ENCODE measurements at regions not wholly inside any gene's neighbourhood (a gene's known extent, or its start where the extent isn't known, plus 50 kb on each side); places are given as distances from the start of the nearest gene placed in this dataset.
"Not testable (repeated sequence)": the region's sequence is repeated elsewhere in the genome, so short reads cannot be mapped to it uniquely, and the experiment has no call there.

- Mint-ChIP-seq H3K27me3 (ENCODE audit: unreplicated experiment) (no peaks in the 10 kb centered on the region), H3K27ac (ENCODE audit: unreplicated experiment) (no peak overlapping the region), H3K9me3 (ENCODE audit: low read depth, unreplicated experiment) (peaks cover 2% of the 10 kb centered on the region), H3K4me3 (ENCODE audit: low read depth, unreplicated experiment) (no peak overlapping the region), H3K36me3 (ENCODE audit: insufficient read depth, unreplicated experiment) (no peaks in the 10 kb centered on the region), H3K4me1 (ENCODE audit: low read depth, unreplicated experiment) (no peaks in the 10 kb centered on the region)
- DNase-seq, result no peak
- CTCF ChIA-PET, result no interaction called here
- no TSS peak for BruUV-seq (replicated peaks)
- intact Hi-C loops (cut with micrococcal nuclease; ENCODE audit: unreplicated experiment), result no loop called here
- TF ChIP-seq, protein P1, sequence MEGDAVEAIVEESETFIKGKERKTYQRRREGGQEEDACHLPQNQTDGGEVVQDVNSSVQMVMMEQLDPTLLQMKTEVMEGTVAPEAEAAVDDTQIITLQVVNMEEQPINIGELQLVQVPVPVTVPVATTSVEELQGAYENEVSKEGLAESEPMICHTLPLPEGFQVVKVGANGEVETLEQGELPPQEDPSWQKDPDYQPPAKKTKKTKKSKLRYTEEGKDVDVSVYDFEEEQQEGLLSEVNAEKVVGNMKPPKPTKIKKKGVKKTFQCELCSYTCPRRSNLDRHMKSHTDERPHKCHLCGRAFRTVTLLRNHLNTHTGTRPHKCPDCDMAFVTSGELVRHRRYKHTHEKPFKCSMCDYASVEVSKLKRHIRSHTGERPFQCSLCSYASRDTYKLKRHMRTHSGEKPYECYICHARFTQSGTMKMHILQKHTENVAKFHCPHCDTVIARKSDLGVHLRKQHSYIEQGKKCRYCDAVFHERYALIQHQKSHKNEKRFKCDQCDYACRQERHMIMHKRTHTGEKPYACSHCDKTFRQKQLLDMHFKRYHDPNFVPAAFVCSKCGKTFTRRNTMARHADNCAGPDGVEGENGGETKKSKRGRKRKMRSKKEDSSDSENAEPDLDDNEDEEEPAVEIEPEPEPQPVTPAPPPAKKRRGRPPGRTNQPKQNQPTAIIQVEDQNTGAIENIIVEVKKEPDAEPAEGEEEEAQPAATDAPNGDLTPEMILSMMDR (IDR thresholded peaks at IDR 0.05; ENCODE audit: unreplicated experiment), result no peak
Measured at GRCh38 chr2:35185861-35186412, 1169.6 kb upstream of the CRIM1 start.

- Mint-ChIP-seq H3K9me3 (ENCODE audit: low read depth, unreplicated experiment) (no peaks in the 10 kb centered on the region), H3K4me3 (ENCODE audit: low read depth, unreplicated experiment) (no peak overlapping the region), H3K4me1 (ENCODE audit: low read depth, unreplicated experiment) (no peaks in the 10 kb centered on the region), H3K27me3 (ENCODE audit: unreplicated experiment) (no peaks in the 10 kb centered on the region), H3K27ac (ENCODE audit: unreplicated experiment) (no peak overlapping the region), H3K36me3 (ENCODE audit: insufficient read depth, unreplicated experiment) (no peaks in the 10 kb centered on the region)
- BruUV-seq (replicated peaks), result no TSS peak
- intact Hi-C loops (cut with micrococcal nuclease; ENCODE audit: unreplicated experiment), result no loop called here
- no peak for DNase-seq
- CTCF ChIA-PET, result no interaction called here
- TF ChIP-seq, protein P1 (IDR thresholded peaks at IDR 0.05; ENCODE audit: unreplicated experiment), result no peak
Measured at GRCh38 chr2:35184471-35184870, 1171.1 kb upstream of the CRIM1 start.

GRCh38 chr2:35176726-35177125 lies 1178.9 kb upstream of the CRIM1 start:
- H3K9me3 Mint-ChIP-seq (ENCODE audit: low read depth, unreplicated experiment); H3K27ac Mint-ChIP-seq (ENCODE audit: unreplicated experiment); H3K36me3 Mint-ChIP-seq (ENCODE audit: insufficient read depth, unreplicated experiment); BruUV-seq (replicated peaks); H3K4me3 Mint-ChIP-seq (ENCODE audit: low read depth, unreplicated experiment); DNase-seq; H3K4me1 Mint-ChIP-seq (ENCODE audit: low read depth, unreplicated experiment); CTCF ChIA-PET; intact Hi-C loops (cut with micrococcal nuclease; ENCODE audit: unreplicated experiment); H3K27me3 Mint-ChIP-seq (ENCODE audit: unreplicated experiment): not testable (repeated sequence)

DNA sequence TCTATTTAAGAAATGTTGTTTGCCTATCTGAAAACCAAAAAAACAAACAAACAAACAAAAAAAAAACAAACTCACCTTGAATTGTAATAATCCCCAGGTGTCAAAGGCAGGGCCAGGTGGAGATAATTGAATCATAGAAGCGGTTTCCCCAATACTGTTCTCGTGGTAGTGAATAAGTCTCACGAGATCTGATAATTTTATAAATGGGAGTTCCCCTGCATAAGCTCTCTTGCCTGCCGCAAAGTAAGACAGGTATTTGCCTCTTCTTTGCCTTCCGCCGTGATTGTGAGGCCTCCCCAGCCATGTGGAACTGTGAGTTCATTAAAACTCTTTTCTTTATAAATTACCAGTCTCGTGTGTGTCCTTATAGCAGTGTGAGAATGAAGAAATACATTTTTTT lies 1180.7 kb upstream of the CRIM1 start:
- H3K27ac Mint-ChIP-seq (ENCODE audit: unreplicated experiment), result no peak overlapping the region
- CTCF ChIA-PET, result no interaction called here
- TF ChIP-seq, protein P1 (IDR thresholded peaks at IDR 0.05; ENCODE audit: unreplicated experiment), result no peak
- no peak overlapping the region for H3K4me3 Mint-ChIP-seq (ENCODE audit: low read depth, unreplicated experiment)
- peaks cover 5% of the 10 kb centered on the region for H3K9me3 Mint-ChIP-seq (ENCODE audit: low read depth, unreplicated experiment)
- H3K4me1 Mint-ChIP-seq (ENCODE audit: low read depth, unreplicated experiment), result no peaks in the 10 kb centered on the region
- no peaks in the 10 kb centered on the region for H3K36me3 Mint-ChIP-seq (ENCODE audit: insufficient read depth, unreplicated experiment)
- intact Hi-C loops (cut with micrococcal nuclease; ENCODE audit: unreplicated experiment), result no loop called here
- BruUV-seq (replicated peaks), result no TSS peak
- no peak for DNase-seq
- no peaks in the 10 kb centered on the region for H3K27me3 Mint-ChIP-seq (ENCODE audit: unreplicated experiment)

GRCh38 chr2:35172687-35173086 lies 1182.9 kb upstream of the CRIM1 start:
- TF ChIP-seq, protein P1 (IDR thresholded peaks at IDR 0.05; ENCODE audit: unreplicated experiment), result no peak
- CTCF ChIA-PET, result no interaction called here
- Mint-ChIP-seq H3K36me3 (ENCODE audit: insufficient read depth, unreplicated experiment) (no peaks in the 10 kb centered on the region), H3K27ac (ENCODE audit: unreplicated experiment) (no peak overlapping the region), H3K4me3 (ENCODE audit: low read depth, unreplicated experiment) (no peak overlapping the region), H3K27me3 (ENCODE audit: unreplicated experiment) (no peaks in the 10 kb centered on the region), H3K4me1 (ENCODE audit: low read depth, unreplicated experiment) (no peaks in the 10 kb centered on the region), H3K9me3 (ENCODE audit: low read depth, unreplicated experiment) (peaks cover 2% of the 10 kb centered on the region)
- DNase-seq, result no peak
- intact Hi-C loops (cut with micrococcal nuclease; ENCODE audit: unreplicated experiment), result no loop called here
- no TSS peak for BruUV-seq (replicated peaks)
